HG03439 (cell line): ENCODE measurements at regions not wholly inside any gene's neighbourhood (a gene's known extent, or its start where the extent isn't known, plus 50 kb on each side); places are given as distances from the start of the nearest gene placed in this dataset.

ENCODE experiments used
- ATAC-seq: cut with Tn5 transposase; IDR thresholded peaks from one replicate; pipeline ENCODE4 v1.9.1; 2021; ENCODE audit warnings: mild to moderate bottlenecking, moderate library complexity; ENCODE audit not compliant: unreplicated experiment

- no peak for ATAC-seq
Measured at GRCh38 chr6:16976385-16977183, 125.3 kb upstream of the STMND1 start.

DNA sequence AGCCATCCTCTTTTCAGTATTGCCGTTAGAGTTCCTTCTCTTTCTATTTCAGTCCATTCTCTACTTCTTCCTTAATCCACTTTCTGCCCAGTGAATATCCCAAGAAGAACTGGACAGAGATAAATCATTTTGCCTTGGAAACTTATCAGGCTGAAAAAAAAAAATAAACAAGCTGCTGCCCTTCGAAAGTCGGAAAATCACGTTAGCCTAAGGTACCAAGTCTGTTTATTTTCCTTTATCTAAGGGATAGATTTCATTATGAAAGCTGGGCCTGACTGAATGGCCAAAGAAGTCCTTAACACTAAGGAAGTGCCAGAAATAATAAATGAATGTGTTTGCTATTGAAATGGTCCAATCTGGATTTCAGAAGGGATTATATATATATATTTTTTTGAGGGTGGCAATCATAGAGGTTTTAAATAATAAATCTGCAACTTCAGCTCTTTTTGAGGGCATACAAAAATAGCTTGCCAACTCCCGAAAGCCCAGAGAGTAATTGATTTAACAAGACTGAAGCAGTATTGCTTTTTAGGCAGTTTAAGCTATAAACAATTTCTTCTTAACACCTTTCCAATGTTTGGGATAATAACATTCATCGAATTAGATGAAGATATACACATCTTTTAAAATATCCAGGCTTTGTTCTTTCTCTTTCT, 127.0 kb upstream of the STMND1 start:
- ATAC-seq: no peak

DNA sequence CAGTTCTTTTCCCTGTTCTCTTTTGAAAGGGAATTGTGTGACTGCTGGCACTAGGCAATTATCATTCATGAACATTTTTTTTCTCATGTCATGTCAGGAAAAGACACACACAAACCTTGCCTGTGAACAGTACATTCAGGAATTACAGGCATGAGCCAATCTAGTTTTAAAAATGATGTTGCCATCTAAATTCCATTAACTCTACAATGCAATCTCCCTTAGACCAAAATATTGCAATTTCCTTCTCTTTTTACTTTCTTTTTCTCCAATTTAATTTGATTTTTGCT, 127.5 kb upstream of the STMND1 start:
- ATAC-seq: no peak

GRCh38 chr6:16973545-16974386, 128.1 kb upstream of the STMND1 start:
- ATAC-seq: no peak

- no peak for ATAC-seq
Measured at GRCh38 chr6:16973051-16973450, 128.8 kb upstream of the STMND1 start.

- no peak for ATAC-seq
Measured at GRCh38 chr6:16972535-16972934, 129.3 kb upstream of the STMND1 start.

GRCh38 chr6:16969699-16970655, 131.9 kb upstream of the STMND1 start:
- no peak for ATAC-seq

DNA sequence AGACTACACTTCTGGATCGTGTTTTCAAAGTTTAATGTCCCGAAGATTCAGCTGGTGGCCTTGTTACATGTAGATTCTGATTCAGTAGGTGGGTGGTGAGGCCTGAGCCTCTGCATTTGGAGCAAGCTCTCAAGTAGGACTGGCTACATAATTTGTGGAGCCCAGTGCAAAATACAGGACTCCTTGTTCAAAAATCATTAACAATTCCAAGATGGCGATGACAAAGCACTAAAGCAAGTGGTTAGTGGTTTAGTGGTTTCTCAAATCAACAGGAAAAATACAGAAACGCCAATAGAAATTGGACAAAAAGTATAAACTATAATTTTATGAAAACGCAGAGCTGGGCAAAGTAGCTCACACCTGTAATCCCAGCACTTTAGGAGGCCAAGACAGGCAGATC, 133.7 kb upstream of the STMND1 start:
- no peak for ATAC-seq

- no peak for ATAC-seq
Measured at GRCh38 chr6:16967470-16967817, 134.4 kb upstream of the STMND1 start.

DNA sequence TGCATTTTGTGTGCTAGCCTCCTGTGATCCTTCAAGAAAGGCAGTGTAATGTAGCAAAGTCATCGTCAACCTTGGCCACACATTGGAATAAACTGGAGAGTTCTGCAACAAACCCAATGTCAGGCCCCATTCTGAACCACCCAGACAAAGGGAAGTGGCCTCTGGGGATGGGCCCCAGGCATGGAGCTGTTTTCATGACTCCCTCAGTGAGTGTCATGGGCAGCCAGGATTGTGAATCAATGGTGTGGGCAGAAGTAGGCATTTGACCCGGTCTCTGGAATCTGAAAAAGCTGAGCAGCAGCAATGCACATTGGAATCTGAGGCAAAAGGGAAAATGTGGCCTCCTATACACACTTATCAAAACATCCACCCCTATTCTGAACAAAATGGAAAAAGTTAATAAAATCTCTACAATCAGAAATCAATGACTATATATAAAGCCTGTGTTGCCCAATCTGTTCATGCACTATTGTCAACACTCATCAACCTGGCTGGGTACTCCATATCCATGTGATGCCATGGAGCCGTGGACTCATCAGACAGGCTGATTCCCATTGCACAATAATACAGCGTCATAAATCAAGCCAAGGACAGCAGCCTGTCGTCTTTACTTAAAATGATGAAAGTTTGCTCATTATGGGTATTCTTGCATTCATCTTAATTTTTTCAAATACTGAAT, 134.9 kb upstream of the STMND1 start:
- ATAC-seq: no peak

- ATAC-seq: no peak
Measured at GRCh38 chr6:16965689-16966088, 136.2 kb upstream of the STMND1 start.

- peak; percentile 77 for ATAC-seq
Measured at GRCh38 chr6:16964553-16965499, 137.0 kb upstream of the STMND1 start.

DNA sequence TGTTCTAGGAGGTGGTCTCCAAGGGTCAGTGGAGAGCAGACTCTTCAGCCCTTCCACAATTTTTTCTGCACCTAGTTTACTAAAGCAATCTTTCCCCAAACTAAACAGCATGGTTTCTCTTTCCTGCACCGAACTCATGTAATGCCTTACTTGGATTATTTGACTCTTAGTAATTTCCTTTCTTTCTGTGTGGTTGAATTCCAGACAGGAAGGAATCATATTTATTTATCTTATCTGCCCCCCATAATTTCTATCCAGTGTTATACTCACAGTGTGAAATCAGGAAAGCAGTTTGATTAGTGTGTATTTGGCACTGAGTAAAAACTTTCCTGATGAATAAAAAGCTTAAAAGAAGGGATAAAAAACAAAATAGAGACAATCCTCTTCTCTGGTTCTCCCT, 140.3 kb upstream of the STMND1 start:
- no peak for ATAC-seq

GRCh38 chr6:16959789-16960188, 142.1 kb upstream of the STMND1 start:
- ATAC-seq: no peak

GRCh38 chr6:16956361-16956760, 145.5 kb upstream of the STMND1 start:
- no peak for ATAC-seq

DNA sequence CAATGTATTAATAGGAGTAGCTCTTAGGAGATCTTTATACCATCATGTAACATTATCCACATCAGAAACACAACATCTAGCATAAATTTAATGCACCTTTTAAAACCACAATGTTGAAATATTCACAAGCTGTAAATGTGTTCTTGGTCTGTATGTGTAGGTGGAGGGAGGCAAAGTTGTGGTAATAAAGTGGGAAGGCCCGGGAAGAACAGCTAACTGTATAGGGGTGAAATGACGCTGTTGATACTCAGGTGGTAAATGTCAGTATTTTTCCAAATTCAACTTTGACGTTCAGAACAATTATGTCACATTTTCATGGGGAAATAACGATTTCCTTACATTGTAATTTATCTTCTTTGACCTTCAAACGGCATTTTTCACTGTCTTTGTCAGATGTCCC, 146.0 kb upstream of the STMND1 start:
- ATAC-seq: no peak

DNA sequence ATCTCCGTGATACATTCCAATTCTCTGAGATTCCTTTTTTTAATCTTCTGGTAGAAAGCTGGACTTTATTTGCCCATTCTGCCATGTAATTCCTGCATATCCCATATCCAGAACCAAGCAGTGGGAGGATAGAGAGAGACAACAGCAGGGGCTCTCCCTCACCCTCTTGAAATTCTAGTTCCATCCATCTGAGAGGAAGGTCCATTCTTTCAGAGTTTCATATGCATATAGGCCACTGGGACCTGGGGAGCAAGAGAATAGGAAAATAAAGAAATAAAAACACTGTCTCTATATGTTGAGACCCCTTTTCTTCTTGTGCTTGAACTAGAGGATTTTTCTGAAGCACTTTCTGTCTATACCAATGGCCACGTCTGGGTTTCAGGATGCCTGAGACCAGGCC, 147.9 kb upstream of the STMND1 start:
- no peak for ATAC-seq

DNA sequence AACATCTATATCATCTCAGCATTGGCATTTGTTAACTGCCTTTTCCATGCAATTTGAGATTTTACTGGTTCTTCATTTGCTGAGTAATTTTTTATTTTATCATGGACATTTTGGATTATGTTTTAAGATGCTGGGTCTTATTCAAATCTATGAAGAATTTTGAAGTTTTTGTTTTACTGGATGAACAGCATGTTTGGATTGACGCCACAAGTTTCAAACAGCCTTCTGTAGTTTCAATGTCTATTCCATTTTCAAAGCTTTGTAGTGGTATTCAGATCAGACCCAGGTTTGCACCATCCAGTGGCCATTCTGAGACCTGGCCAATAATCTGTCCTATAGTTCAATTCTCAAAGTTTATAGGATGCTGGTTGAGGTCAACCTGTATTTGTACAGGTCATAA, 148.4 kb upstream of the STMND1 start:
- no peak for ATAC-seq

- ATAC-seq: no peak
Measured at GRCh38 chr6:16950825-16951495, 150.9 kb upstream of the STMND1 start.
